HG03064 (cell line): ENCODE measurements at regions not wholly inside any gene's neighbourhood (a gene's known extent, or its start where the extent isn't known, plus 50 kb on each side); places are given as distances from the start of the nearest gene placed in this dataset.

ENCODE experiments used
- ATAC-seq: cut with Tn5 transposase; IDR thresholded peaks from one replicate; pipeline ENCODE4 v1.9.1; 2021; ENCODE audit warnings: low read depth; ENCODE audit not compliant: unreplicated experiment

- ATAC-seq: no peak
These were observed 109.4 kb upstream of the SPACA1 start for GRCh38 chr6:87938287-87938686.

- ATAC-seq: no peak
These were observed 111.6 kb upstream of the SPACA1 start for GRCh38 chr6:87936065-87936464.

- ATAC-seq: no peak
These were observed 112.4 kb upstream of the SPACA1 start for GRCh38 chr6:87935196-87935595.

- no peak for ATAC-seq
These were observed 115.3 kb upstream of the SPACA1 start for GRCh38 chr6:87932361-87932760.

GRCh38 chr6:87929843-87930288 is 117.8 kb upstream of the SPACA1 start:
- ATAC-seq: peak; percentile 52

GRCh38 chr6:87926687-87927086 is 121.0 kb upstream of the SPACA1 start:
- no peak for ATAC-seq

- no peak for ATAC-seq
These were observed 121.6 kb upstream of the SPACA1 start for GRCh38 chr6:87926072-87926471.

GRCh38 chr6:87925373-87926060 is 122.1 kb upstream of the SPACA1 start:
- peak; percentile 51 for ATAC-seq

GRCh38 chr6:87923389-87924050 is 124.1 kb upstream of the SPACA1 start:
- no peak for ATAC-seq

GRCh38 chr6:87922947-87923330 is 124.7 kb upstream of the SPACA1 start:
- ATAC-seq: peak; percentile 78

GRCh38 chr6:87922196-87922946 is 125.3 kb upstream of the SPACA1 start:
- peak; percentile 16 for ATAC-seq

- no peak for ATAC-seq
These were observed 126.6 kb upstream of the SPACA1 start for GRCh38 chr6:87921034-87921433.

- ATAC-seq: no peak
These were observed 127.4 kb upstream of the SPACA1 start for GRCh38 chr6:87920245-87920644.

- no peak for ATAC-seq
These were observed 128.2 kb upstream of the SPACA1 start for GRCh38 chr6:87919416-87919815.

- ATAC-seq: no peak
These were observed 128.6 kb upstream of the SPACA1 start for GRCh38 chr6:87919001-87919400.

- ATAC-seq: no peak
These were observed 129.1 kb upstream of the SPACA1 start for GRCh38 chr6:87918461-87918941.

GRCh38 chr6:87917886-87918285 is 129.8 kb upstream of the SPACA1 start:
- ATAC-seq: no peak

GRCh38 chr6:87916446-87916845 is 131.2 kb upstream of the SPACA1 start:
- no peak for ATAC-seq

- no peak for ATAC-seq
These were observed 132.8 kb upstream of the SPACA1 start for GRCh38 chr6:87914637-87915395.

GRCh38 chr6:87913974-87914373 is 133.7 kb upstream of the SPACA1 start:
- ATAC-seq: no peak

- ATAC-seq: no peak
These were observed 135.5 kb upstream of the SPACA1 start for GRCh38 chr6:87912102-87912501.
